ENCODE measurements at regions not wholly inside any gene's neighbourhood (a gene's known extent, or its start where the extent isn't known, plus 50 kb on each side); places are given as distances from the start of the nearest gene placed in this dataset.

GRCh38 chr4:14671146-14671545, 331.1 kb upstream of the CPEB2 start:
- TF ChIP-seq CTCF (IDR thresholded peaks at IDR 0.05; ENCODE audit: low read depth, low read length, poor library complexity, severe bottlenecking), result no peak
- TF ChIP-seq EZH2phosphoT487 (IDR thresholded peaks at IDR 0.05; ENCODE audit: borderline replicate concordance, low read length), result no peak

Data from DOHH2 (cell line).